ENCODE measurements at regions not wholly inside any gene's neighbourhood (a gene's known extent, or its start where the extent isn't known, plus 50 kb on each side); places are given as distances from the start of the nearest gene placed in this dataset.

DNA sequence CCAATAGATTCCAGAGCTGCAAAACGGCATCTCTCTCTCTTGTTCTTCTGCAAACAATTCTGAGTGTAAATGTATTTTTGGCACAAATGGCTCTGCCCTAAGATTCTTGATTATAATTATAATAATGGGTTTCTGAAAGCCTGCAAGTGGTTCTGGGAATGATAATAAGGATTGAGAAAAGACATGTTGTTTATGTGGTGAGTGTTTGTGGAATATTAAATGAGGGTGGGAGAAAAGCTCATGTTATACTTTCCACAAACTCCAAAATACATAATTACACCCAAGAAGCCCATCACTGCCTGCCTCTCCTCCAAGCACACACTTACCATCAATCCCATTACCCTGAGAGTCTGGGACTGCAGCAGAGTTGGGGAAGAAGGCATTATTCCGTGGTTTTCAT, 460.0 kb upstream of the BRINP1 start:
- DNase-seq (ENCODE audit: low spot score): no peak

DNA sequence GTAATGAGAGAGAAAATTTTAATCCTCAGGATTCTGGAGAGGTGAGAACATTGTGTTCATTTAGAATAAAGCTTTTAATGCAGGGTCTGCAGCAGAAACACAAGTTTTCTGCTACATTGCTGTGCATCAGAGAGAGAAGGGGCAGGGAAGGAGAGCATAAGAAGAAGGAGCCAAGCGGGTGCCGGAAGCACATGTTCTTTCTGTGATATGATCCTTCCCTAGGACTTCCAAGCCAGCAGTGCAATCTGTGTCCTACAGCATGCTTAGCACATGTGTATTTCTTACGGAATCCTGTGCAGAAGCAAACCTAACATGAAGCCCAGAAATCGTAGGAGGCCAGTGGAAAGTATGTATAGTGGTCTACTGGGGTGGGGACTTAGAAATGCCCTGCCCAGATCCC, 458.3 kb upstream of the BRINP1 start:
- DNase-seq (ENCODE audit: low spot score): no peak

DNA sequence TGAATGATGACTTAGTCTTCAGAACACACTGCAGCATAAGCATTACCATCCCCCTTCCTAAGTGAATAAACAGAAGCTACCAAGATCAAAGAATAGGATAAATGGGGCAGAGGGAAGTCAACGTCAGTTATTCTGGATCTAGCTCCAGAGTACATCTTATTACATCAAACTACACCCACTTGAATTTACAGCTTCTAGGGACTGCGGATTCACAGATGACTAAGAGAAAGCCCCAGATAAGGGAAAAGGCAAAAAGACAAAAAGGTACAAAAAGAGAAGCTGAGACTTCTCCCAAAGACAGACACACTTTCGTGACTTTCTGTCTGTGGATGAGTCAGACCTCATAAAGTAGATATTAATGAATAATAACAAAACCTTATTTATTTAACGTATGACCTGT, 457.9 kb upstream of the BRINP1 start:
- no peak for DNase-seq (ENCODE audit: low spot score)

GRCh38 chr9:119818726-119819435, 449.6 kb upstream of the BRINP1 start:
- no peak for DNase-seq (ENCODE audit: low spot score)

DNA sequence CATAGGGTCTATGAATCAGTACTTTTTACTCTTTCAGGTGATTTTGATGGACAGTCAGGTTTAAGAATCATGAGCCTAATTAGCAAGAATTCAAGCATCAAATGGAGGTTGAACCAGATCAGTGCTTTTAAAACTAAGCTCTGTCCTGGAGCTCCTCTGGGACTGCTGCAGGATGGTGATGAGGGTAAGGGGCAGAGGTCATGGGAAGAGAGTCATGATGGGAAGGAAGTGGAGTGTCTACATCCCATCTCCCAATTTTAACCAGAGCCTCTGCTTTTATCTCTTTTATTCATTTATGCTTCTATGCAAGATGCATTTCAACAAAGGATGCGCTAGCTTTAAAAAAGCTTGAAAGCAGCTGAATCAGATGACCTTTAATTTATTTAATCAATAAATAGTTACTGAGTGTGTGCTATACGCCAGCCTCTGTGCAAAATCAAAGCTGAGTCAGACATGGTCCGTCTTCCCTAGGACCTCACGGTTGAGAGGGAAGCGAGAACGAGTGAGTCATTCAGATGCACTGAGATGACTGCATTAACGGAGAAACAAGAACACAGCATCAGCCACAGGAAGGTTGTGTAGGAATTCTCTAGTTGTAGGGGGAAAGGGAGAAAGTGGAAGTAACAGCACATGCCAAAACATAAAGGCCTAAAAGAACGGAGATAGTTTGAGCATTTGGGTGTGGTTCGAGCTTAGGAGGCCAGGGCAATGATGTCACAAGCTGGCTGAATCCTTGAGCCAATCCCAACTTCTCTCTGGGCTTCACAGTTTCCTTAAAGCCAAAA, 441.6 kb upstream of the BRINP1 start:
- DNase-seq (ENCODE audit: low spot score): no peak

- DNase-seq (ENCODE audit: low spot score): no peak
Observed at GRCh38 chr9:119803679-119804078, 434.4 kb upstream of the BRINP1 start.

- no peak for DNase-seq (ENCODE audit: low spot score)
Observed at GRCh38 chr9:119802621-119803020, 433.4 kb upstream of the BRINP1 start.

GRCh38 chr9:119802133-119802532, 432.9 kb upstream of the BRINP1 start:
- no peak for DNase-seq (ENCODE audit: low spot score)

- no peak for DNase-seq (ENCODE audit: low spot score)
Observed at GRCh38 chr9:119801311-119801710, 432.1 kb upstream of the BRINP1 start.

GRCh38 chr9:119795395-119795794, 426.2 kb upstream of the BRINP1 start:
- DNase-seq (ENCODE audit: low spot score): no peak

GRCh38 chr9:119794836-119795235, 425.6 kb upstream of the BRINP1 start:
- DNase-seq (ENCODE audit: low spot score): no peak

DNA sequence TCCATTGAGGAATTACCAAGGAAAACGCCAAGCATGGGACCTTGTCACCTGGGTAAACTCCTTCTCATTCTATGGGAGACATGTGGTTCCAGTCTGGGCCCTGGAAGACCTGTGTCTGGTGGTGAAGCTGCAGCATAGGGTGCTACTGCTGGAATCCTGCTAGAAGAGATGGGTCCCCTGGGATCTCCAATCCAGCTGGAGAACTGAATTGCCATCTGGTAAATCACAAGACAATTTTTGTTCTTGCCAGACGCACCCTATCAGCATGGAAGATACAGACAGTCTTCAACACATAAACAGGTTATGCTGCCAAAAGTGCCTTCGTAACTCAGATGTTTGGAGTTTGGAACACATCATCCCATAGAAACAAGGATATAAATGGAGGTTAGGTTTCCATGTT, 424.0 kb upstream of the BRINP1 start:
- peak; percentile 60 for DNase-seq (ENCODE audit: low spot score)

DNA sequence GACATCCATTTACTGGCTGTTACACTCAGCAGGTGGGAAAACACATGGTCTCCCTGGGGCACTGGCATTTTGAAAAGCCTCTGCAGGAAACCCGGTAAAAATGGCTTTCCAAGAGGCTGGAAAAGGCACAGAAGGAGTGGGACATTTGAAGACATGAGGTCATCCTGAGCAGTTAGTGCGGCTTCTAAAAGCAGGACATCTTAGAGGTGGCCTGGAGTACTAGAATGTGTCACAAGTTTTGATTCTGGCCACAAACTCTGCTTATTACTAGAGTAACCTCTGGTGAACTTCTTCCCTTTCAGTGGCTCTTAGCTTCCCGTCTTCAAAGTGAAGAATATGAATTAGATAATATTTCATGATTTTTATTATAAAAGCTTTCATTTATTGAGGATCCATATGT, 423.0 kb upstream of the BRINP1 start:
- DNase-seq (ENCODE audit: low spot score): no peak

DNA sequence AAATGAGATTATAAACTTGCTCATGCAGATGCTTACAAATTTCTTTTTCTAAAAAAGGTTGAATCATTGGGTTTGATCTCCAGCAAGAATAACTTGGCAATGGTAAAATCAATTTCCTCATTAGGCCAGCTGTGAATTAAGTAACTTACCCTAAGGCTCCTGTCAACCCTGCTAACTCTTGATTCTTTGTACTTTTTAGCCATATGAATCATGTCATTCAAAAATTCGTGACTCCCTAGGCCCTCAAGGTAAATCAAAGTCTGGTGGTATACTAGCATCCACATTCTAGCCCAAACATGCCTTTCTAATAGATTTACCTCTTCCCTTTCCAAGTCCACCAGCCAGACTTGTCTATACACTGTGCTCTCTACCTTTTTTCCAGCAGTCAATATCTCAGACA, 420.8 kb upstream of the BRINP1 start:
- DNase-seq (ENCODE audit: low spot score): no peak

- DNase-seq (ENCODE audit: low spot score): no peak
Observed at GRCh38 chr9:119788921-119789320, 419.7 kb upstream of the BRINP1 start.

- DNase-seq (ENCODE audit: low spot score): no peak
Observed at GRCh38 chr9:119781886-119782285, 412.7 kb upstream of the BRINP1 start.

- DNase-seq (ENCODE audit: low spot score): no peak
Observed at GRCh38 chr9:119775410-119775809, 406.2 kb upstream of the BRINP1 start.

- DNase-seq (ENCODE audit: low spot score): no peak
Observed at GRCh38 chr9:119773823-119774222, 404.6 kb upstream of the BRINP1 start.

DNA sequence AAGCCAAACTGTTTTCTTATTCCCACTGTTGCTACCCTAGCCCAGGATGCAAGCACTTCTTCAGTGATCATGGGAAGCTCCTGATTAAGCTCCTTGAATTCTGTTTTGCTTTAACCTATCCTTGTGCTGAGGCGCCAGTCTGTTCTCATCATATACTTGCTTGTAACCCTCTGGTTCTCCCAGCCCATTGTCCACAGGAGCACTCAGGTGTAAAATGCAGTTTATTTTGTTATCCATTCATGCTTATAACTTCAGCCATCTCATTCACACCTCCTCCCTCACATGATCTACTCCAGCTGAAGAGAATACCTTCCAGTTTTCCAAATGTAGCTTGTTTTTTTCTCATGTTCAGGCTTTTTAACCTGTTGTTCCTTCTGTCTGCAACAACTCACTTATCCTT, 402.1 kb upstream of the BRINP1 start:
- DNase-seq (ENCODE audit: low spot score): no peak

DNA sequence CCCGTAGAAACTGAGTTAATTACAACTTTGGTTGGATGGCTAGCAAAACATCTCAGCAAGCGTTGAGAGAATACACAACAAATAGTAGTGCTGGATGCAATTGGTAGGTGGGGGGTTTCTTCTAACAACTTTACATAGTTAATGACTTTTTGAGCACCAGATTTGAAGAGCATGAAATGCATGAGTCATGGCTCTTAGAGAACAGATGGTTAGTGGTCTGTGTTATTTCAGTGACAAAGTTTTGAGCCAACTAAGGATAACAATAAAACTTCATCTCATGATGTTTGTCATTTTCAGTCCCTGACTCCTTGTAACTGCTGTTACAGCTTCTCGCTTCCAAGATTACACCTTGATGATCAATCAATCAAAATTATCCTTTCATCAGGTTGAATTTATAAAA, 399.0 kb upstream of the BRINP1 start:
- DNase-seq (ENCODE audit: low spot score): no peak

- no peak for DNase-seq (ENCODE audit: low spot score)
Observed at GRCh38 chr9:119765632-119766175, 396.5 kb upstream of the BRINP1 start.

DNA sequence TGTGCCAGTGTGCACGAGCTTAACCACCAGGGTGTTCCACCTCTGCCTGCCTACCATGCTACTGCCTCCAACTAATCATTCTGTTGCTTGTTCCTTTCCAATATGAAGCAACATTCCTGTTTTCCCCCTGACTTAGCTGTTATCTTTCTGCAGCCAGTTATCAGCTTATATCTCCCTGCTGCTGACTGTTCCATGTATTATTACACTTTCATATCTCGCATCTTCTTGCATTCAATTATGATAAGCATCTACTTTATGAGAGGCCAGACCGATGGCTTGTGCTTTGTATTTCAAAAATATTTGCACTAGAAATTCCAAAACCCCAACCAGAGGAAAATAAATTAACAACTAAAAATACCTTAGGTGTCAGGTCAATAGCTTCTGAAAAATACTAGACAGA, 394.0 kb upstream of the BRINP1 start:
- DNase-seq (ENCODE audit: low spot score): no peak

GRCh38 chr9:119761812-119762211, 392.6 kb upstream of the BRINP1 start:
- DNase-seq (ENCODE audit: low spot score): no peak

DNA sequence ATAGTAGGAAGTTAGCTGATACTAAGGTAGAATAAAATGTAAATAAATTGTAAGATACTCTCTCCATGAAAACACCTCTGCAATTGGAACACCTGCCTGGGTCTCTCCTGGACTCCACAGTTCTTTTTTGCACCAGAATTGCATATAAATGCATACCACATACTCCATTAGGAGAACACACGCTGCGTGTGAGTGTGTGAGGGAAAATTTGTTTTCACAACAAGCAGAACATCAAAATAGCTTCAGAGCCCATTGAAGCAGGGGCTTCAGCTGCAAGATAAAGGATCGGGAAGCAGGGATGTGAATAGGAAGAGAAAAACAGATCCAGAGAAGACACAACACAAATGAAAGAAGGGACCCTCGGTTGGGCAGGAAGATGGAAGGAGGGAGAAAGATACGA, 389.8 kb upstream of the BRINP1 start:
- DNase-seq (ENCODE audit: low spot score): no peak
